ENCODE measurements at regions not wholly inside any gene's neighbourhood (a gene's known extent, or its start where the extent isn't known, plus 50 kb on each side); places are given as distances from the start of the nearest gene placed in this dataset.

DNA sequence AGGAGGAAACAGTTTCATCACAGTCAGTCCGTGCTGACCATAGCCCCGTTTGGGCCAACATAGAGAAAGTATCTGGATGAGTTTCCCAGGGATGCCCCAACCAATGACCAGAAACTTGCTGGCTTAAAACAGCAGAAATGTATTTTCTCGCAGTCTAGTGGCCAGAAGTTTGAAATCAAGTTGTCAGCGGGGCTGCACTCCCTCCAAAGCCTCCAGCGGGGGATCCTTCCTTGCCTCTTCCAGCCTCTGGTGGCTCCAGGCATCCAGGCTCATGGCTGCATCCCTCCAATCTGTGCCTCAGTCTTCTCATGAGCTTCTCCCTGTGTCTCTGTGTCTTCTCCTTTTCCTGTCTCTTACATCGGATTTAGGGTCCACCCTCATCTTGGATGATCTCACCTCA is 89.6 kb upstream of the CTBP2 start:
- no peak overlapping the region for H3K4me3 ChIP-seq (replicated peaks in 1 of 2; ENCODE audit: low read depth in 2 of 2, low read length in 2 of 2)
- no peak for DNase-seq (ENCODE audit: low read depth in 2 of 2)
- no peak for TF ChIP-seq CTCF (IDR thresholded peaks at IDR 0.05; ENCODE audit: low read depth, low read length)

GRCh38 chr10:125248489-125248888 is 88.1 kb upstream of the CTBP2 start:
- H3K4me3 ChIP-seq (replicated peaks in 1 of 2; ENCODE audit: low read depth in 2 of 2, low read length in 2 of 2) = no peak overlapping the region
- DNase-seq (ENCODE audit: low read depth in 2 of 2) = no peak
- no peak for TF ChIP-seq CTCF (IDR thresholded peaks at IDR 0.05; ENCODE audit: low read depth, low read length)

- no peak overlapping the region for H3K4me3 ChIP-seq (replicated peaks in 1 of 2; ENCODE audit: low read depth in 2 of 2, low read length in 2 of 2)
- TF ChIP-seq CTCF (IDR thresholded peaks at IDR 0.05; ENCODE audit: low read depth, low read length) = no peak
- DNase-seq (ENCODE audit: low read depth in 2 of 2) = no peak
Measured at GRCh38 chr10:125247576-125247975, 87.2 kb upstream of the CTBP2 start.

DNA sequence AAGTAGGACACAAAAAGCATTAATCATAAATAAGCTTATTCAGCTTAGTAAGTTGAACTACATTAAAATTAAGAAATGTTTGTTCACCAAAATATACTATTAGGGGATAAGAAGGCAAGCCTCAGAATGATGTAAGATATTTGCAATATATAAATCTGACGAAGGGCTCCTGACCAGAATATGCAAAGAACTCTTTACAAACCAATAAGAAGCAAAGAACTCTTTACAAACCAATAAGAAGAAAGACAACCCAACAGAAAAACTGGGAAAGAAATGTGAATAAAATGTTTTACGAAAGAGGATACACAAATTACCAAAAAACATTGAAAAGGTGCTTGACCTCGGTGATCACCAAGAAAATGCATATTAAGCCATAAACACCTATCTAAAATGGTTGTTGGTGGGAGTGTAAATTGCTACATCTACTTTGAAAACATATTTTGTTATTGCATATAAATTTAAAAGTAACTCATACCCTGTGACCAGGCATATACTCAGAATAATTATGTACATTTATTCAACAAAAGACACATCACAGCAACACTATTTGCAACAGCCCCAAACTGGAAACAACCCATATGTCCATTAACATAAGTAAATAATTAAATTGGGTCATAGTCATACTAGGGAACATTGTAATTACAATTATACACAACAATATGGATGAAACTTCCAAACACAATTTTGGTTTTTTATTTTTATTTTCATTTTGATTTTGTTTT is 83.3 kb upstream of the CTBP2 start:
- DNase-seq (ENCODE audit: low read depth in 2 of 2) = no peak
- no peak overlapping the region for H3K4me3 ChIP-seq (replicated peaks in 1 of 2; ENCODE audit: low read depth in 2 of 2, low read length in 2 of 2)
- TF ChIP-seq CTCF (IDR thresholded peaks at IDR 0.05; ENCODE audit: low read depth, low read length) = no peak

GRCh38 chr10:125238682-125239081 is 78.3 kb upstream of the CTBP2 start:
- no peak for DNase-seq (ENCODE audit: low read depth in 2 of 2)

DNA sequence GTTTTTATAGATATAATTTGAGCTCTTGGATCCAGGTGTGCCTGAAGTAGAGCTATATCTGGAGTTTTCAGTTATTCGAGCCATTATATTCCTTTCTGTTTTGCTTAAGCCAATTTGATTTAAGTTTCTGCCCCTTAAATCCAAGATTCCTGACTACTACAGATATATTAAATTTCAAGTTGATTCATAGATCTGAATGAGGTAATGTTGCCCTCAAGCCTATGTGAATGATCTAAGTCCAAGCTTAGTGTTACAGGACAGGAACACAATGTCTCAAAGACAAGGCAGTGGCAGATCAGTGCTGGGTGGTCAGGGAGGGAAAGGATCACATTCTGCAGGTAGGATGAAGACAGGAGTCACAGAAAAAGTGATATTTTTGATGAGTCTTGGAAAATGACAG is 75.7 kb upstream of the CTBP2 start:
- no peak for TF ChIP-seq CTCF (IDR thresholded peaks at IDR 0.05; ENCODE audit: low read depth, low read length)
- H3K4me3 ChIP-seq (replicated peaks in 1 of 2; ENCODE audit: low read depth in 2 of 2, low read length in 2 of 2) = no peak overlapping the region
- DNase-seq (ENCODE audit: low read depth in 2 of 2) = no peak

More at GRCh38 chr10:125238682-125239081, 78.3 kb upstream of the CTBP2 start:
- no peak for TF ChIP-seq CTCF (IDR thresholded peaks at IDR 0.05; ENCODE audit: low read depth, low read length)
- no peak overlapping the region for H3K4me3 ChIP-seq (replicated peaks in 1 of 2; ENCODE audit: low read depth in 2 of 2, low read length in 2 of 2)

Measured in cardiac fibroblast (primary cell).